WTC11 (cell line): ENCODE measurements at regions not wholly inside any gene's neighbourhood (a gene's known extent, or its start where the extent isn't known, plus 50 kb on each side); places are given as distances from the start of the nearest gene placed in this dataset.

Experiments
- ATAC-seq: fragments of 200-7000 bp; cut with Tn5 transposase; 2 replicates; pipeline ENCODE4 v1.10.0; 2021; ENCODE audit warnings: mild to moderate bottlenecking, moderate library complexity
- CTCF ChIA-PET: fragments of 300-600 bp; sonication (Branson Sonifier 250); formaldehyde crosslinking; loops from one replicate; lab custom pipeline; 2021; ENCODE audit warnings: antibody characterized with exemption; lab: Charles Lee
- POLR2A ChIA-PET: fragments of 350-600 bp; sonication (Branson Sonifier 250); formaldehyde crosslinking; loops from one replicate; lab custom pipeline; 2021; ENCODE audit warnings: antibody characterized with exemption; lab: Charles Lee
- DNase-seq: peaks from one replicate; pipeline ENCODE4 v3.0.0; 2021; ENCODE audit warnings: low spot score
- H3K27ac Mint-ChIP-seq: 2 replicates; pipeline ENCODE4 v1.8.0; 2021; ENCODE audit warnings: mixed read lengths
- H3K27me3 Mint-ChIP-seq: 2 replicates; pipeline ENCODE4 v1.8.0; 2021; ENCODE audit warnings: low read depth, mild to moderate bottlenecking, moderate library complexity, mixed read lengths
- H3K36me3 Mint-ChIP-seq: 2 replicates; pipeline ENCODE4 v1.8.0; 2021; ENCODE audit warnings: mixed read lengths
- H3K4me1 Mint-ChIP-seq: 2 replicates; pipeline ENCODE4 v1.8.0; 2022; ENCODE audit warnings: mixed read lengths
- H3K4me3 Mint-ChIP-seq: 2 replicates; pipeline ENCODE4 v1.8.0; 2021; ENCODE audit warnings: mild to moderate bottlenecking, moderate library complexity, mixed read lengths
- H3K9me3 Mint-ChIP-seq: 2 replicates; pipeline ENCODE4 v1.8.0; 2021; ENCODE audit warnings: mixed read lengths
- ATF1 ChIP-seq: sonication (generic); formaldehyde crosslinking; IDR thresholded peaks from 2 replicates; pipeline ENCODE4 v1.8.1; 2023; ENCODE audit warnings: mild to moderate bottlenecking, moderate library complexity, missing genetic modification reagents
- ERG ChIP-seq: fragments of 250-450 bp; sonication (Bioruptor Pico); IDR thresholded peaks from 2 replicates; pipeline ENCODE4 v1.8.0; 2021; ENCODE audit warnings: mild to moderate bottlenecking
- FOXJ3 ChIP-seq: sonication (generic); formaldehyde crosslinking; IDR thresholded peaks from 2 replicates; pipeline ENCODE4 v1.9.0; 2021; ENCODE audit warnings: missing genetic modification reagents, mild to moderate bottlenecking, borderline replicate concordance
- FOXK1 ChIP-seq: sonication (generic); formaldehyde crosslinking; IDR thresholded peaks from 2 replicates; pipeline ENCODE4 v1.8.0; 2022; ENCODE audit warnings: mild to moderate bottlenecking, moderate library complexity, missing genetic modification reagents
- GRHL2 ChIP-seq: fragments of 250-450 bp; sonication (Bioruptor Pico); IDR thresholded peaks from 2 replicates; pipeline ENCODE4 v1.8.0; 2022; ENCODE audit warnings: mild to moderate bottlenecking, moderate library complexity; ENCODE audit not compliant: insufficient replicate concordance, severe bottlenecking
- GTF2I ChIP-seq: fragments of 250-450 bp; sonication (Bioruptor Pico); conservative IDR thresholded peaks from 2 replicates; pipeline ENCODE4 v1.4.0; 2021; ENCODE audit warnings: mild to moderate bottlenecking
- RELA ChIP-seq: sonication (generic); formaldehyde crosslinking; IDR thresholded peaks from 2 replicates; pipeline ENCODE4 v1.8.1; 2022; ENCODE audit warnings: missing genetic modification reagents, mild to moderate bottlenecking, borderline replicate concordance
- ZNF121 ChIP-seq: sonication (generic); formaldehyde crosslinking; IDR thresholded peaks from 2 replicates; pipeline ENCODE4 v1.8.0; 2023; ENCODE audit warnings: missing genetic modification reagents
- ZNF396 ChIP-seq: fragments of 250-450 bp; sonication (Bioruptor Pico); IDR thresholded peaks from 2 replicates; pipeline ENCODE4 v1.8.0; 2021; ENCODE audit warnings: mild to moderate bottlenecking, moderate library complexity, borderline replicate concordance
- ZNF671 ChIP-seq: fragments of 250-450 bp; sonication (Bioruptor Pico); IDR thresholded peaks from 2 replicates; pipeline ENCODE4 v1.8.0; 2021; ENCODE audit warnings: mild to moderate bottlenecking
- TF ChIP-seq, protein P1 (sequence below): fragments of 250-450 bp; sonication (Bioruptor Pico); IDR thresholded peaks from 2 replicates; pipeline ENCODE4 v1.9.0; 2021; ENCODE audit warnings: mild to moderate bottlenecking, borderline replicate concordance
- TF ChIP-seq, protein P2 (sequence below): sonication (generic); formaldehyde crosslinking; IDR thresholded peaks from 2 replicates; pipeline ENCODE4 v1.8.1; 2023; ENCODE audit warnings: mild to moderate bottlenecking, missing genetic modification reagents
- TF ChIP-seq, protein P3 (sequence below): sonication (generic); formaldehyde crosslinking; IDR thresholded peaks from 2 replicates; pipeline ENCODE4 v1.8.0; 2022; ENCODE audit warnings: mild to moderate bottlenecking, missing genetic modification reagents
- TF ChIP-seq, protein P4 (sequence below): fragments of 250-450 bp; sonication (Bioruptor Pico); IDR thresholded peaks from 2 replicates; pipeline ENCODE4 v1.9.0; 2021; ENCODE audit warnings: mild to moderate bottlenecking
- TF ChIP-seq, protein P5 (sequence below): sonication (generic); formaldehyde crosslinking; IDR thresholded peaks from 2 replicates; pipeline ENCODE4 v1.8.0; 2022; ENCODE audit warnings: mild to moderate bottlenecking, missing genetic modification reagents

GRCh38 chr14:41000350-41000749 lies 606.3 kb upstream of the LRFN5 start (continued):
- TF ChIP-seq ERG (CRISPR knock-in tag): no peak
- TF ChIP-seq ZNF396: no peak
- TF ChIP-seq RELA (CRISPR knock-in tag): no peak
- TF ChIP-seq, protein P1, sequence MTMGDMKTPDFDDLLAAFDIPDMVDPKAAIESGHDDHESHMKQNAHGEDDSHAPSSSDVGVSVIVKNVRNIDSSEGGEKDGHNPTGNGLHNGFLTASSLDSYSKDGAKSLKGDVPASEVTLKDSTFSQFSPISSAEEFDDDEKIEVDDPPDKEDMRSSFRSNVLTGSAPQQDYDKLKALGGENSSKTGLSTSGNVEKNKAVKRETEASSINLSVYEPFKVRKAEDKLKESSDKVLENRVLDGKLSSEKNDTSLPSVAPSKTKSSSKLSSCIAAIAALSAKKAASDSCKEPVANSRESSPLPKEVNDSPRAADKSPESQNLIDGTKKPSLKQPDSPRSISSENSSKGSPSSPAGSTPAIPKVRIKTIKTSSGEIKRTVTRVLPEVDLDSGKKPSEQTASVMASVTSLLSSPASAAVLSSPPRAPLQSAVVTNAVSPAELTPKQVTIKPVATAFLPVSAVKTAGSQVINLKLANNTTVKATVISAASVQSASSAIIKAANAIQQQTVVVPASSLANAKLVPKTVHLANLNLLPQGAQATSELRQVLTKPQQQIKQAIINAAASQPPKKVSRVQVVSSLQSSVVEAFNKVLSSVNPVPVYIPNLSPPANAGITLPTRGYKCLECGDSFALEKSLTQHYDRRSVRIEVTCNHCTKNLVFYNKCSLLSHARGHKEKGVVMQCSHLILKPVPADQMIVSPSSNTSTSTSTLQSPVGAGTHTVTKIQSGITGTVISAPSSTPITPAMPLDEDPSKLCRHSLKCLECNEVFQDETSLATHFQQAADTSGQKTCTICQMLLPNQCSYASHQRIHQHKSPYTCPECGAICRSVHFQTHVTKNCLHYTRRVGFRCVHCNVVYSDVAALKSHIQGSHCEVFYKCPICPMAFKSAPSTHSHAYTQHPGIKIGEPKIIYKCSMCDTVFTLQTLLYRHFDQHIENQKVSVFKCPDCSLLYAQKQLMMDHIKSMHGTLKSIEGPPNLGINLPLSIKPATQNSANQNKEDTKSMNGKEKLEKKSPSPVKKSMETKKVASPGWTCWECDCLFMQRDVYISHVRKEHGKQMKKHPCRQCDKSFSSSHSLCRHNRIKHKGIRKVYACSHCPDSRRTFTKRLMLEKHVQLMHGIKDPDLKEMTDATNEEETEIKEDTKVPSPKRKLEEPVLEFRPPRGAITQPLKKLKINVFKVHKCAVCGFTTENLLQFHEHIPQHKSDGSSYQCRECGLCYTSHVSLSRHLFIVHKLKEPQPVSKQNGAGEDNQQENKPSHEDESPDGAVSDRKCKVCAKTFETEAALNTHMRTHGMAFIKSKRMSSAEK (CRISPR knock-in tag): no peak
- TF ChIP-seq GTF2I (CRISPR knock-in tag): no peak
- no peak for TF ChIP-seq FOXK1 (CRISPR knock-in tag)

DNA sequence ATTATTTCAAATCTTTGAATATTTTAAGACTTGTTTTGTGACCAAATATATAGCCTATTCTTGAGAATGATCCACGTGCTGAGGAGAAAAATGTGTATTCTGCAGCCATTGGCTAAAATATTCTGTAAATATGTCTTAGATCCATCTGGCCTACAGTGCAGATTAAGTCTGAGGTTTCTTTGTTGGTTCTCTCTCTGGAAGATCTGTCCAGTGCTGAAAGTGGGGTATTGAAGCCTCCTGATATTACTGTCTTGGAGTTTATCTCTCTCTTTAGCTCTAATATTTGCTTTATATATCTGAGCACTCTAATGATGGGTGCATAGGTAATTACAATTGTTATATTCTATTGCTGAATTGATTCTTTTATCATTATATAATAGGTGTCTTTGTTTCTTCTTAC lies 617.4 kb upstream of the LRFN5 start:
- POLR2A ChIA-PET: no interaction called here
- H3K4me3 Mint-ChIP-seq: no peak overlapping the region
- no peak for DNase-seq

More for the DNA sequence above, 617.4 kb upstream of the LRFN5 start:
- Mint-ChIP-seq H3K27me3 (no peaks in the 10 kb centered on the region), H3K4me1 (peaks cover 4% of the 10 kb centered on the region), H3K36me3 (peaks cover 6% of the 10 kb centered on the region; the same call in 1 of the 2 replicates), H3K27ac (no peak overlapping the region), H3K9me3 (peaks cover 6% of the 10 kb centered on the region)
- TF ChIP-seq ATF1 (CRISPR knock-in tag): no peak
- TF ChIP-seq, protein P2, sequence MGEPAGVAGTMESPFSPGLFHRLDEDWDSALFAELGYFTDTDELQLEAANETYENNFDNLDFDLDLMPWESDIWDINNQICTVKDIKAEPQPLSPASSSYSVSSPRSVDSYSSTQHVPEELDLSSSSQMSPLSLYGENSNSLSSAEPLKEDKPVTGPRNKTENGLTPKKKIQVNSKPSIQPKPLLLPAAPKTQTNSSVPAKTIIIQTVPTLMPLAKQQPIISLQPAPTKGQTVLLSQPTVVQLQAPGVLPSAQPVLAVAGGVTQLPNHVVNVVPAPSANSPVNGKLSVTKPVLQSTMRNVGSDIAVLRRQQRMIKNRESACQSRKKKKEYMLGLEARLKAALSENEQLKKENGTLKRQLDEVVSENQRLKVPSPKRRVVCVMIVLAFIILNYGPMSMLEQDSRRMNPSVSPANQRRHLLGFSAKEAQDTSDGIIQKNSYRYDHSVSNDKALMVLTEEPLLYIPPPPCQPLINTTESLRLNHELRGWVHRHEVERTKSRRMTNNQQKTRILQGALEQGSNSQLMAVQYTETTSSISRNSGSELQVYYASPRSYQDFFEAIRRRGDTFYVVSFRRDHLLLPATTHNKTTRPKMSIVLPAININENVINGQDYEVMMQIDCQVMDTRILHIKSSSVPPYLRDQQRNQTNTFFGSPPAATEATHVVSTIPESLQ (CRISPR knock-in tag): no peak
- TF ChIP-seq GRHL2 (CRISPR knock-in tag): no peak
- TF ChIP-seq, protein P1 (CRISPR knock-in tag): no peak
- TF ChIP-seq, protein P3, sequence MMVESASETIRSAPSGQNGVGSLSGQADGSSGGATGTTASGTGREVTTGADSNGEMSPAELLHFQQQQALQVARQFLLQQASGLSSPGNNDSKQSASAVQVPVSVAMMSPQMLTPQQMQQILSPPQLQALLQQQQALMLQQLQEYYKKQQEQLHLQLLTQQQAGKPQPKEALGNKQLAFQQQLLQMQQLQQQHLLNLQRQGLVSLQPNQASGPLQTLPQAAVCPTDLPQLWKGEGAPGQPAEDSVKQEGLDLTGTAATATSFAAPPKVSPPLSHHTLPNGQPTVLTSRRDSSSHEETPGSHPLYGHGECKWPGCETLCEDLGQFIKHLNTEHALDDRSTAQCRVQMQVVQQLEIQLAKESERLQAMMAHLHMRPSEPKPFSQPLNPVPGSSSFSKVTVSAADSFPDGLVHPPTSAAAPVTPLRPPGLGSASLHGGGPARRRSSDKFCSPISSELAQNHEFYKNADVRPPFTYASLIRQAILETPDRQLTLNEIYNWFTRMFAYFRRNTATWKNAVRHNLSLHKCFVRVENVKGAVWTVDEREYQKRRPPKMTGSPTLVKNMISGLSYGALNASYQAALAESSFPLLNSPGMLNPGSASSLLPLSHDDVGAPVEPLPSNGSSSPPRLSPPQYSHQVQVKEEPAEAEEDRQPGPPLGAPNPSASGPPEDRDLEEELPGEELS: no peak
- no peak for TF ChIP-seq FOXJ3 (CRISPR knock-in tag)
- no peak for TF ChIP-seq RELA (CRISPR knock-in tag)
- no peak for TF ChIP-seq ZNF671
- TF ChIP-seq, protein P4, sequence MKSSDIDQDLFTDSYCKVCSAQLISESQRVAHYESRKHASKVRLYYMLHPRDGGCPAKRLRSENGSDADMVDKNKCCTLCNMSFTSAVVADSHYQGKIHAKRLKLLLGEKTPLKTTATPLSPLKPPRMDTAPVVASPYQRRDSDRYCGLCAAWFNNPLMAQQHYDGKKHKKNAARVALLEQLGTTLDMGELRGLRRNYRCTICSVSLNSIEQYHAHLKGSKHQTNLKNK (CRISPR knock-in tag): no peak
- no peak for TF ChIP-seq ZNF121 (CRISPR knock-in tag)
- TF ChIP-seq, protein P5, sequence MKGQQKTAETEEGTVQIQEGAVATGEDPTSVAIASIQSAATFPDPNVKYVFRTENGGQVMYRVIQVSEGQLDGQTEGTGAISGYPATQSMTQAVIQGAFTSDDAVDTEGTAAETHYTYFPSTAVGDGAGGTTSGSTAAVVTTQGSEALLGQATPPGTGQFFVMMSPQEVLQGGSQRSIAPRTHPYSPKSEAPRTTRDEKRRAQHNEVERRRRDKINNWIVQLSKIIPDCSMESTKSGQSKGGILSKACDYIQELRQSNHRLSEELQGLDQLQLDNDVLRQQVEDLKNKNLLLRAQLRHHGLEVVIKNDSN (CRISPR knock-in tag): no peak
- CTCF ChIA-PET: no interaction called here
- ATAC-seq: no peak
